Tibial nerve (tissue), 4 donors: ENCODE measurements at regions not wholly inside any gene's neighbourhood (a gene's known extent, or its start where the extent isn't known, plus 50 kb on each side); places are given as distances from the start of the nearest gene placed in this dataset.

Source experiments
- CTCF ChIP-seq, 5 experiments: fragments of 200-600 bp in 3 of 5; fragments of 450-650 bp in 2 of 5; sonication (generic) in 3 of 5; IDR thresholded peaks; one replicate each; pipeline ENCODE4 v1.5.1; 2016 to 2019; ENCODE audit warnings: antibody characterized with exemption in 5 of 5, mild to moderate bottlenecking in 3 of 5, moderate library complexity in 2 of 5
- EP300 ChIP-seq, 2 donors: sonication (generic); formaldehyde crosslinking; IDR thresholded peaks; one replicate each; pipeline ENCODE4 v1.6.1; 2017; ENCODE audit warnings: antibody characterized with exemption in 2 of 2, mild to moderate bottlenecking in 1 of 2
- POLR2A ChIP-seq, 2 donors: fragments of 450-650 bp; IDR thresholded peaks; one replicate each; pipeline ENCODE4 v1.6.1; 2017; ENCODE audit warnings: antibody characterized with exemption in 2 of 2, mild to moderate bottlenecking in 2 of 2, moderate library complexity in 2 of 2

GRCh38 chr9:80146466-80146865 lies 574.7 kb downstream of the TLE4 start:
- TF ChIP-seq CTCF (IDR thresholded peaks at IDR 0.05): no peak
- no peak for TF ChIP-seq POLR2A (IDR thresholded peaks at IDR 0.05)
- no peak for TF ChIP-seq EP300 (IDR thresholded peaks at IDR 0.05)
